Stimulated activated naive CD8-positive, alpha-beta T cell treated with anti-CD3 and anti-CD28 coated beads, Interleukin-15, Interleukin-2, amounts not matched to agents 100 ng/mL and 50 ng/mL, for 24 hours (primary cell): ENCODE measurements at regions not wholly inside any gene's neighbourhood (a gene's known extent, or its start where the extent isn't known, plus 50 kb on each side); places are given as distances from the start of the nearest gene placed in this dataset.
"Not testable (repeated sequence)": the region's sequence is repeated elsewhere in the genome, so short reads cannot be mapped to it uniquely, and the experiment has no call there.

Experiments
- H3K27ac Mint-ChIP-seq: one replicate; pipeline ENCODE4 v1.8.0; 2021; ENCODE audit warnings: mild to moderate bottlenecking, mixed read lengths
- H3K27me3 Mint-ChIP-seq: one replicate; pipeline ENCODE4 v1.8.0; 2021; ENCODE audit warnings: mixed read lengths
- H3K36me3 Mint-ChIP-seq: one replicate; pipeline ENCODE4 v1.8.0; 2021; ENCODE audit warnings: low read depth, mixed read lengths
- H3K4me1 Mint-ChIP-seq: one replicate; pipeline ENCODE4 v1.8.0; 2021; ENCODE audit warnings: low read depth, mixed read lengths
- H3K4me3 Mint-ChIP-seq: one replicate; pipeline ENCODE4 v1.8.0; 2021; ENCODE audit warnings: mild to moderate bottlenecking, mixed read lengths
- H3K9me3 Mint-ChIP-seq: one replicate; pipeline ENCODE4 v1.8.0; 2021; ENCODE audit warnings: mixed read lengths

GRCh38 chr6:27582928-27583725 is 110.2 kb upstream of the ZNF184 start:
- Mint-ChIP-seq H3K4me3 (peak overlapping the region; percentile 71), H3K27ac (peak overlapping the region; percentile 92), H3K4me1 (peaks cover 4% of the 10 kb centered on the region), H3K9me3 (no peaks in the 10 kb centered on the region), H3K36me3 (peaks cover 4% of the 10 kb centered on the region), H3K27me3 (peaks cover 82% of the 10 kb centered on the region)

GRCh38 chr6:27579973-27580372 is 107.1 kb upstream of the ZNF184 start:
- no peak overlapping the region for H3K27ac Mint-ChIP-seq
- peaks cover 4% of the 10 kb centered on the region for H3K4me1 Mint-ChIP-seq
- peaks cover 4% of the 10 kb centered on the region for H3K36me3 Mint-ChIP-seq
- no peaks in the 10 kb centered on the region for H3K9me3 Mint-ChIP-seq
- H3K27me3 Mint-ChIP-seq, result peaks cover 76% of the 10 kb centered on the region
- H3K4me3 Mint-ChIP-seq, result no peak overlapping the region

- H3K9me3 Mint-ChIP-seq, result no peaks in the 10 kb centered on the region
- H3K27me3 Mint-ChIP-seq, result peaks cover 69% of the 10 kb centered on the region
- no peak overlapping the region for H3K4me3 Mint-ChIP-seq
- H3K36me3 Mint-ChIP-seq, result no peaks in the 10 kb centered on the region
- H3K27ac Mint-ChIP-seq, result no peak overlapping the region
- no peaks in the 10 kb centered on the region for H3K4me1 Mint-ChIP-seq
Observed at GRCh38 chr6:27577922-27578321, 105.0 kb upstream of the ZNF184 start.

GRCh38 chr6:27575594-27576361 is 102.9 kb upstream of the ZNF184 start:
- Mint-ChIP-seq H3K4me3 (no peak overlapping the region), H3K36me3 (no peaks in the 10 kb centered on the region), H3K27ac (no peak overlapping the region), H3K4me1 (no peaks in the 10 kb centered on the region), H3K27me3 (peaks cover 64% of the 10 kb centered on the region), H3K9me3 (no peaks in the 10 kb centered on the region)

- Mint-ChIP-seq H3K4me3 (no peak overlapping the region), H3K27me3 (peaks cover 79% of the 10 kb centered on the region), H3K27ac (no peak overlapping the region), H3K36me3 (no peaks in the 10 kb centered on the region), H3K9me3 (no peaks in the 10 kb centered on the region), H3K4me1 (peaks cover 6% of the 10 kb centered on the region)
Observed at GRCh38 chr6:27568226-27568897, 95.5 kb upstream of the ZNF184 start.

GRCh38 chr6:27565839-27566779 is 93.2 kb upstream of the ZNF184 start:
- Mint-ChIP-seq H3K27ac (no peak overlapping the region), H3K36me3 (peaks cover 3% of the 10 kb centered on the region), H3K9me3 (no peaks in the 10 kb centered on the region), H3K4me3 (peak overlapping the region; percentile 40), H3K27me3 (peaks cover 87% of the 10 kb centered on the region), H3K4me1 (peaks cover 6% of the 10 kb centered on the region)

GRCh38 chr6:27562027-27562410 is 89.1 kb upstream of the ZNF184 start:
- no peak overlapping the region for H3K4me3 Mint-ChIP-seq
- H3K9me3 Mint-ChIP-seq, result no peaks in the 10 kb centered on the region
- H3K4me1 Mint-ChIP-seq, result peaks cover 11% of the 10 kb centered on the region
- H3K27ac Mint-ChIP-seq, result no peak overlapping the region
- H3K27me3 Mint-ChIP-seq, result peaks cover 92% of the 10 kb centered on the region
- H3K36me3 Mint-ChIP-seq, result peaks cover 8% of the 10 kb centered on the region

GRCh38 chr6:27558028-27558724 is 85.3 kb upstream of the ZNF184 start:
- peak overlapping the region; percentile 9 for H3K27ac Mint-ChIP-seq
- peaks cover 9% of the 10 kb centered on the region for H3K4me1 Mint-ChIP-seq
- H3K27me3 Mint-ChIP-seq, result peaks cover 87% of the 10 kb centered on the region
- H3K9me3 Mint-ChIP-seq, result peaks cover 7% of the 10 kb centered on the region
- H3K4me3 Mint-ChIP-seq, result peak overlapping the region; percentile 50
- peaks cover 11% of the 10 kb centered on the region for H3K36me3 Mint-ChIP-seq

- peaks cover 84% of the 10 kb centered on the region for H3K27me3 Mint-ChIP-seq
- peaks cover 12% of the 10 kb centered on the region for H3K36me3 Mint-ChIP-seq
- H3K4me3 Mint-ChIP-seq, result no peak overlapping the region
- peaks cover 10% of the 10 kb centered on the region for H3K4me1 Mint-ChIP-seq
- no peak overlapping the region for H3K27ac Mint-ChIP-seq
- H3K9me3 Mint-ChIP-seq, result peaks cover 12% of the 10 kb centered on the region
Observed at GRCh38 chr6:27556406-27556805, 83.5 kb upstream of the ZNF184 start.

- peaks cover 82% of the 10 kb centered on the region for H3K27me3 Mint-ChIP-seq
- H3K4me1 Mint-ChIP-seq, result peaks cover 9% of the 10 kb centered on the region
- peaks cover 12% of the 10 kb centered on the region for H3K9me3 Mint-ChIP-seq
- peaks cover 4% of the 10 kb centered on the region for H3K36me3 Mint-ChIP-seq
- H3K27ac Mint-ChIP-seq, result peak overlapping the region; percentile 86
- peak overlapping the region; percentile 71 for H3K4me3 Mint-ChIP-seq
Observed at GRCh38 chr6:27553123-27553904, 80.4 kb upstream of the ZNF184 start.

GRCh38 chr6:27551607-27552006 is 78.7 kb upstream of the ZNF184 start:
- Mint-ChIP-seq H3K9me3 (peaks cover 19% of the 10 kb centered on the region), H3K27me3 (peaks cover 82% of the 10 kb centered on the region), H3K27ac (no peak overlapping the region), H3K4me1 (peaks cover 10% of the 10 kb centered on the region), H3K36me3 (peaks cover 18% of the 10 kb centered on the region), H3K4me3 (no peak overlapping the region)

GRCh38 chr6:27550692-27551091 is 77.8 kb upstream of the ZNF184 start:
- H3K4me3 Mint-ChIP-seq, result no peak overlapping the region
- H3K27ac Mint-ChIP-seq, result no peak overlapping the region
- peaks cover 21% of the 10 kb centered on the region for H3K9me3 Mint-ChIP-seq
- peaks cover 83% of the 10 kb centered on the region for H3K27me3 Mint-ChIP-seq
- peaks cover 18% of the 10 kb centered on the region for H3K36me3 Mint-ChIP-seq
- H3K4me1 Mint-ChIP-seq, result peaks cover 12% of the 10 kb centered on the region

- not testable (repeated sequence) for H3K27ac Mint-ChIP-seq, H3K4me3 Mint-ChIP-seq
- Mint-ChIP-seq H3K4me1 (peaks cover 23% of the 10 kb centered on the region), H3K36me3 (peaks cover 18% of the 10 kb centered on the region), H3K27me3 (peaks cover 90% of the 10 kb centered on the region), H3K9me3 (peaks cover 21% of the 10 kb centered on the region)
Observed at GRCh38 chr6:27549241-27549598, 76.3 kb upstream of the ZNF184 start.
